H54 (cell line): ENCODE measurements at regions not wholly inside any gene's neighbourhood (a gene's known extent, or its start where the extent isn't known, plus 50 kb on each side); places are given as distances from the start of the nearest gene placed in this dataset.
"Not testable (repeated sequence)": the region's sequence is repeated elsewhere in the genome, so short reads cannot be mapped to it uniquely, and the experiment has no call there.

ENCODE experiments used
- DNase-seq: peaks from one replicate; pipeline ENCODE4 v3.0.0; 2011; ENCODE audit warnings: low spot score, mixed read lengths; ENCODE audit not compliant: insufficient read length
- FAIRE-seq: peaks from 3 replicates; lab custom pipeline; 2011; peaks lifted over from hg19 to GRCh38; lab: Jason Lieb, UNC
- POLR2A ChIP-seq: IDR thresholded peaks from 2 replicates; pipeline ENCODE4 v1.6.1; 2011; ENCODE audit warnings: low read depth, mild to moderate bottlenecking, low read length

DNA sequence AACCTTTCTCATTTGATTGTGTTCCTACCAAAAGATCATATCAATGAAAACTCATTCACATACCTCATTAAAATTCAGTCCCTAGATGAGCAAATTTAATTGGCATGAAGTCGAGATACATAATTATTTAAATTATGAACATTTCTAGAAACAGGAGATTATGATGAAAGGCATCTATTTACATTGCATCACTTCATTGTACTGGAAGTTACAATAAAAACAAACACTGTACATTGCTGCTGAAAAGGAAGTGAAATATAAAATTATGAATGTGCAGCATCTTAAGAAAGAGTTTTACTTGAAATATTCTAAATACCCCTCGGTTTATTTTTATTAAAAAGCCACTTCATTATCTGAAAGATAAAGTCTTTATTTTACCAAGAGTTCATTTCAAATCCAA lies 163.4 kb upstream of the ZNF385D start:
- no peak for DNase-seq
- FAIRE-seq, result no peak
- no peak for TF ChIP-seq POLR2A

DNA sequence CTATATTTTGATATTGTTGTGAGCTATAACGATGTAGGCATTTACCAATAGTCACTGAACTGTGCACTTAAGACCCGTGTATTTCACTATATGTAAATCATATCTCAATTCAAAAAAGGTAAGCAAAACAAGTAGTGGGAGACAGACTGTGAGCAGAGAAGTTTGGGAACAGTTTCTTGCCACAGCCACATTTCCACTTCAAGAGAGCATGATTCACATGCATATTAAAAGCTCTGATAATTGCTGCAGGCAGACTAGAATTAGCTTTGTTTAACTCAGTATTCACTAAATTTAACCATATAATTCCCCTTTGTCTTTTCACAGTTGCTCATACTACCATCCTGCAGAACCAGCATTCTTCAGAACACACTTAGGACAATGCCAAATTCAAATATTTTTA lies 168.4 kb upstream of the ZNF385D start:
- no peak for TF ChIP-seq POLR2A
- no peak for DNase-seq
- no peak for FAIRE-seq

DNA sequence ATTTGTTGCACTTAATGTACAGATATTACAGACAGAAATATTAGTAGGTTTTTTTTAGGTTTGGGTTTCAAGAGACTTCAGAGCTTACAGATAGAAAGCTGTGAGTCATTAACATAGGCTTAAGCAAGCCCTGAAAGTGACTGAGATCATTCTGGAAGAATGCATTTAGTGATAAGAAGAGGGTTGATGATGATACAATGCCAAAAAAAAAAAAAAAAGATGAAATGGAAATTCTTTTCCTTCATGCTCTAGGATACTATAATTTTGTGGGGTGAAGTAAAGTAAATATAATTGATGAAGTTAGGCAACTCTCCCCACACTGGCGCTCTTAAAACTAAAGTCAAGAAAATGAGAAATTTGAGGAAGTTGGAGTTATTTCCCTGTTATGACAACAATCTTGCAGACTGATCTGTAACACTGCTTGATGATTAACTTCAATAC lies 169.4 kb upstream of the ZNF385D start:
- no peak for TF ChIP-seq POLR2A
- FAIRE-seq (no peak), DNase-seq (no peak)

DNA sequence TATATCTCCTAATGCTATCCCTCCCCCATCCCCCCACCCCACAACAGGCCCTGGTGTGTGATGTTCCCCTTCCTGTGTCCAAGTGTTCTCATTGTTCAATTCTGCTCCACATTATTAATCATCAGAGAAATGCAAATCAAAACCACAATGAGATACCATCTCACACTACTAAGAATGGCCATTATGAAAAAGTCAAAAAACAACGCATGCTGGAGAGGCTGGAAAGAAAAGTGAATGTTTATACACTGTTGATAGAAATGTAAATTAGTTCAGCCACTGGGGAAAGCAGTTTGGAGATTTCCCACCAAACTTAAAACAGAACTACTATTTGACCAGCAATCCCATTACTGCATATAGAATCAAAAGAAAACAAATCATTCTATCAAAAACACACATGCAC lies 172.1 kb upstream of the ZNF385D start:
- not testable (repeated sequence) for DNase-seq, FAIRE-seq

DNA sequence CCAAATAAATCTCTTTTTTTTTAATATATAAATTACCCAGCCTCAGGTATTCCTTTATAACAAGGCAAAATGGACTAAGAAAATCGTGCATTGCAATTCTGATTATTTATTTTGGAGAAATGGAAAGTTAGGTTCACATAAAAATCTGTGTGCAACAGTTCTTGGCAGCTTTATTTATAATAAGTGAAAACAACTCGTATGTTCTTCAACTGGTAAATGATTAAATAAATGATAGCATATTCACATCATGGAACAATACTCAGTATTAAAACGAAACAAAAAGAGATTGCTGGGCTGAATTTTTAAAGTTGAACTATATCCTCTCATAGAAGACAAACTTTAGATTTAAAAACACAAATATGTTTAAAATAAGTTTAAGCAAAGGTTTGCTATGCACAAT lies 176.3 kb upstream of the ZNF385D start:
- no peak for FAIRE-seq
- no peak for TF ChIP-seq POLR2A
- no peak for DNase-seq

DNA sequence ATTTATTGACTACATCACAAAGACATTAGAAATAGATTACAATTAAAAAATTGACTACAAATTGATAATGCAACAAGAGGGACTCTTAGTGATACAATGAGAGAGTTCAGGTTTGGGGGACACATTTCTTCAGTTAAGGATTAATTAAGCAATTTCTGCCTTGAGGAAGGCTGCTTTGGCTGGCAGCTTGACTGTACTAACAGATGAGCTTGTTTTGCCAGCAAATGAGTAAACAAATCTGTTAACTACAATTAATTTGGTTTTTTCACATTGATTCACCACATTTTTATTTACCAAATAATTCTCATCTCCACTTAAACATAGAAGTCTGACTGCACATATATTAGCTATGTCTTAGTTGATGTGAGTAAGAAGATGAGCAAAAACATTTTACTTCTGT lies 183.6 kb upstream of the ZNF385D start:
- TF ChIP-seq POLR2A, result no peak
- no peak for FAIRE-seq

DNA sequence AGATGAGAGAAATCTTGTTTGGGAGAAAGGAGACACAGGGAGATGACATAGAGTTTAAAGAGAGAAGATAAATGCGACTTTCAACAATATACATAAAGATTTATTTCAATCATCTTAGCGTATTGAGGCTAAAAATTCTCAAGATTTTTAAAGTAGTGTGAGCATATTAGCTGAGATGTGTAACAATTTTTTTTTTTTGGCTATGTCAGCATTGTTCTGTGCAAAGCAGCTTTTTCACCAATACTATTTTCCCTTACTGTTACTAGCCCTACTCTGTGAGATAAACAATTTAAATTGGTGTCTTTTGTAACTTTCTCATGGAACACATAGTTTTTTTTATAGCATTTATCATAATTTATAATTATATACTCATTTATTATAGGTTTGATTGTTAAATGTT lies 185.2 kb upstream of the ZNF385D start:
- no peak for DNase-seq
- FAIRE-seq, result no peak
- TF ChIP-seq POLR2A, result no peak

More for the DNA sequence above, 183.6 kb upstream of the ZNF385D start:
- no peak for DNase-seq

DNA sequence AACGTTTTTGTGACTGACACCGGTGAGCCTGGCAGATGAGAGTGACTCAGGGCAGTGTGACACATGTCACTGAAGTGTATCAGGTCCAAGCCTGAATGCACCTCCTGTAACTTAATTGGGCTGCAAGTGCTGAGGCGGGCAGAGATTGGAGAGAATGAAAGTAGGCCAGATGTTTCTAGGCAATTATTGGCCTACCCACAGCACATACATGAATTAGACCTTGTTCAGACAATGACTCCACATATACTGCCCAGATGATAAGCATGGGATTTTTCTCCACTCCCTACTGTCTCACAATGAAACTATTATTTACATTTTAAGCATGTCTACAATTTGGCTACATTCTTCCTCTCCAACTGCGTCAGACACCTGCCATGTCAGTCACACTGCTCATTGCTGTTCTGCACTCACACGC lies 187.3 kb upstream of the ZNF385D start:
- no peak for TF ChIP-seq POLR2A
- DNase-seq (no peak), FAIRE-seq (no peak)

DNA sequence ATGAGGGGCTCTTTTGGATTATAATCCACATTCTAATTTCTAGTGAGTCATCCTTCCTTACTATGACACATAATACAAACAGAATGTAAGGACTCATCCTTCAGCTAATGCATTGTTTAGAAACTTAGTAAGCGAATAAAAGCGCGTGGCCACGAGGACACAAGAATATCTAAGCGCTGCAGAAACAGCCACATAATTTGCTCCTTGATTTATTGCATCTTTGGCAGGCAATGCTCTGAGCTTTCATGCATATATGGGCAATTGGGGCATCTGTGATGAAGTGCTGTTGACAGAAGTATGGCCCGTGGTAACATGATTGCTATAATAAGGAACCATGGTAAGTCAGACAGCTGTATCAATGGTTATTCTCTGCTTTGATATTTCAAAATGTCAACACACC lies 191.3 kb upstream of the ZNF385D start:
- no peak for DNase-seq
- no peak for TF ChIP-seq POLR2A
- FAIRE-seq, result peak; percentile 33

DNA sequence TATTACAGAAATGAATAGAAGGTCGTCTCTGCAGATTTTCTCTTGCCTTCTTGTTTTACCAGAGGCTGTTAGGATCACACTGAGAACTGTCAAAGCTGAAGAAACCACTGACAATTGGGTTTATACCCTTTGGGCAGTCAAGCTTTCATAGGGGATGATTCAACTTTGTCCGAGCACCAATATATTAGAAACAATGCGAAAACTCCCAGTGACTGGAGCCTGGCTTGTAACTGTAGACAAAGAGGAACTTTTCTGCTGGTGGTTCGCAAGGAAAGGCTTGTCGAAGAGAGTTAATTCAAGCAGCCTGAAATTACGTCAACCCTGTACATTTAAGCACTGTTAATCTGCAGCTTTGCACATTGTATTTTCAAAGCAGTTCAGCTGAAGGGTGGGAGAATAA lies 193.2 kb upstream of the ZNF385D start:
- no peak for TF ChIP-seq POLR2A
- no peak for DNase-seq

DNA sequence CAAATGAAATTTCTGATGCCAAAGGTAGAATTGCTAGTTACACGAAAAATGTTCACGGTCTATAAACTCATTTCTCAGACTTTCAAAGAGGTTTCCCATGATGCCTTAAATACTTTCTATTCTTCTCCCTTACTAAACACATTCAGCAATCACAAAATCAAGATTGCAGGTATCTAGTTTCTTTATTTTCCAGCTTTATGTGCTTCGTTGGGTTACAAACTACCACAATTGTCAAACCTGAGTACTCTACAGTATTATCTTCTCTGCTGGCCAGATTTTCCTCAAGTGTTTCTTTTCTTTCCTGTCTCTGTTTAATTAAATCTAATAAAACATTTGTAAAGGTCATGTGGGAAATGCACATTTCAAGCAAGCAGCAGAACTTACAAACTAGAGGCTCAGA lies 201.8 kb upstream of the ZNF385D start:
- no peak for TF ChIP-seq POLR2A
- FAIRE-seq, result no peak
- DNase-seq, result no peak

More for the DNA sequence above, 193.2 kb upstream of the ZNF385D start:
- FAIRE-seq, result no peak

DNA sequence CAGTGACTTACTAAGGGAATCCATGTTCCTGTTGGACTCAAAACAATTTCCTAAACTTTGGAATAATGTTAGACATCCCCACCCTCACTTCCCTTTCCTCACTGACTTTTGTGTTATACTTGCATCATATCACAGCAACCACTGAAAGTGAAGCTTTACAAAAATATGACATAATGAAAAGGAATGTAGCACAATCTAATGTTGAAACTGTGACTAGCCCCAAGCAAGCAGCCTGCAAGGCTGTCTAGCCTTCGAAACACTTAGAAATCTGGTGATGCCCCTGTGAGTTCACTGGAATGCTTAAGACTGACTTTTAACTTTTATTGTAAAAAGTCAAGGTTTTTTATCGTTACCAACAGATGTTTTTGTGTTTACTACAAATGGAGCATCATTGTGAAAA lies 203.7 kb upstream of the ZNF385D start:
- no peak for DNase-seq
- FAIRE-seq, result no peak
- no peak for TF ChIP-seq POLR2A

DNA sequence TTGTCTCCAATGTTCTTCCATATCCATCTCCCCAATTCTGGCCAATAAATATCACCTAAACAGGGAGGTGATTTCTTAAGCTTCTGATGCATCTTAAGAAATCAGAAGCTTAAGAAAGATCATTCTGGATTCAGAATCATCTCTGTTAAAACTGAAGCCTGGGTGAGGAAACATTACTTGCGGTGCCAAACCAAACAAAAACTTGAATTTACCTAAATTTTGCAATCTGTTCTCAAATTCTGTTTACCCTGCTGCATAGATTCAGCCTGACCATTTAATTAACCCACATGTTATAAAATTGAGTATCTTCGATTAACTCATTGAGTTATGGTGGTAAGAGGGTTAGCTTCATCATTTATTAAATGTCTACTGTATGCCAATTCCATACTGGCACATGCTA lies 204.4 kb upstream of the ZNF385D start:
- FAIRE-seq (no peak), DNase-seq (no peak)
- no peak for TF ChIP-seq POLR2A

DNA sequence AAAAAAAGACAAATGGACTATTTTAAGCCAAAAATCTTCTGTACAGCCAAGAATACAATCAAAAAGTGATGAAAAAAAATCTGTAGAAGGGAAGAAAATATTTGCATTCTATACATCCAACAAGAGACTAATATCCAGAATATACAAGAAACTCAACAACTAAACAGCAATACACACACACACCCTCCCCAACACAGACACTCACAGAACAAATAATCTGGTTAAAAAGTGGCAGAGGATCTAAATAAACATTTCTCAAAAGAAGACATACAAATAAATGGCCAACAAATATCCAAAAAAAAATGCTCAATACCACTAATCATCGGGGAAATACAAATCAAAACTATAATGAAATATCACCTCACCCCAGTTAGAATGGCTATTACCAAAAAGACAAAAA lies 209.0 kb upstream of the ZNF385D start:
- no peak for TF ChIP-seq POLR2A
- FAIRE-seq, result no peak
- DNase-seq, result no peak

DNA sequence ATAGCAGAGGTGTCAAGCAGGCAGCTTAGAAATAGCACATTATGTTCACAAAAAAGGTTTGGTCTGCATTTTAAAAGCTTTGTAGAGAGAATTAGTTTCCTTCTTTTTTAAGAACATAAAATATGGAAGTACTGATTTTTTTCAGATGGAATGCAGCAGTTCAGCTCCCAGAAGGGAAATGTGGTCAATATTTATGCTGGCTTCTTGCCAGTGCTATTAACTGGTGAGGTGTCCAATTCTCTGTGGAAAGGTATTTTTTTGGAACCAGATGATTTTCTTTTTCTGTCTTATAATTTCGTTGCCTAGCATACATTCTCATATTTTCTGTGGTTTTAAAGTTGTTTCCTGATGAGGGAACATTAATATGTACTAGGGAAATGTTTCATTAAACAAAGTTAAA lies 211.4 kb upstream of the ZNF385D start:
- no peak for DNase-seq
- no peak for TF ChIP-seq POLR2A
- no peak for FAIRE-seq

DNA sequence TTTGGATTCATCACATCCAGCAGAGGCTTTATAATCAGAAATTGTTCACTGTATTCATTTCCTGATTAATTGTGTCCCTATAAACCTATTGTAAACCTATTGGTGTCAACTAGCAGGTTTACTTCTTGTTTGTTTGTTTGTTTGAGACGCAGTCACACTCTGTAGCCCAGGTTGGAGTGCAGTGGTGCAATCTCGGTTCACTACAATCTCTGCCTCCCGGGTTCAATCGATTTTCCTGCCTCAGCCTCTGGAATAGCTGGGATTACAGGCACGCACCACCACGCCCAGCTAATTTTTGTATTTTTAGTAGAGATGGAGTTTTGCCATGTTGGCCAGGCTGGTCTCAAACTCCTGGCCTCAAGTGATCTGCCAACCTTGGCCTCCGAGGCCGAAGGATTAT lies 215.4 kb upstream of the ZNF385D start:
- DNase-seq, FAIRE-seq: not testable (repeated sequence)
